ENCODE measurements at regions not wholly inside any gene's neighbourhood (a gene's known extent, or its start where the extent isn't known, plus 50 kb on each side); places are given as distances from the start of the nearest gene placed in this dataset.

DNA sequence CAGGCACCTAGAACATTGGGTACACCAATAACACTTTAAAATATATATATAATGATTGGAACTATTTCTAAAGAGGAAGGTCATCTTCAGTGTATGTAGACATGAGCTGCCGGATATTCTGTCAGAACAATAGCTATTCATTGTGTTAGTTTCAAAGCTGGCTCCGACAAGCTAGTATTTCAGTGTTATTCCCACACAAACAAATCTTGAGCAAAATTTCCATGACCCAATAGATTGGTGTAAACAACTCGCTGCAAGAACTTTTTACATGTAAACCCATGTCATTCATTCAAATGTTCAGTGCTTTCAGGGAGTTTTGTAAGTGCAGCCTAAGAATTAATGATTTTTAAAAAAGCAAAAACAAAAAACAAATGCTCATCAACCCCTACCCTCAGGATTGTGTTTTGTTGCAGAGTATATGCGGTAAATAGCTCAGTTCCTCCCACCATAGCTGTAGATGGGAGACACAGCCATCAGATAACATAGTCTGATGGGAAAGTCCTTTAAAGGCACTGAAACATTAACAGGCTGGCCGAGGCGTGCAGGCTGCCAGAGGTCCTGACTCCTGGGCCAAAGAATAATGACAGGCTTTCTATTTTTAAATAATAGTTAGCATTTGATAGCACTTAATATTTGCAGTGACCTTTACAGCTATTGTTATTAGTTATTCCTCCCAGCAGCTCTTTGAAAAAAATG, 150.3 kb upstream of the ARHGAP5 start:
- no peak overlapping the region for H3K4me3 ChIP-seq (ENCODE audit: low read length, poor library complexity, severe bottlenecking)
- peaks cover 6% of the 10 kb centered on the region for H3K4me1 ChIP-seq (ENCODE audit: insufficient read depth, low read length, poor library complexity, severe bottlenecking)
- no peaks in the 10 kb centered on the region for H3K79me2 ChIP-seq (ENCODE audit: insufficient read depth, low read length)
- no peaks in the 10 kb centered on the region for H3K27me3 ChIP-seq (ENCODE audit: insufficient read depth, low read length, poor library complexity, severe bottlenecking)
- H2AFZ ChIP-seq (ENCODE audit: low read length) = no peak overlapping the region
- TF ChIP-seq, protein P1, sequence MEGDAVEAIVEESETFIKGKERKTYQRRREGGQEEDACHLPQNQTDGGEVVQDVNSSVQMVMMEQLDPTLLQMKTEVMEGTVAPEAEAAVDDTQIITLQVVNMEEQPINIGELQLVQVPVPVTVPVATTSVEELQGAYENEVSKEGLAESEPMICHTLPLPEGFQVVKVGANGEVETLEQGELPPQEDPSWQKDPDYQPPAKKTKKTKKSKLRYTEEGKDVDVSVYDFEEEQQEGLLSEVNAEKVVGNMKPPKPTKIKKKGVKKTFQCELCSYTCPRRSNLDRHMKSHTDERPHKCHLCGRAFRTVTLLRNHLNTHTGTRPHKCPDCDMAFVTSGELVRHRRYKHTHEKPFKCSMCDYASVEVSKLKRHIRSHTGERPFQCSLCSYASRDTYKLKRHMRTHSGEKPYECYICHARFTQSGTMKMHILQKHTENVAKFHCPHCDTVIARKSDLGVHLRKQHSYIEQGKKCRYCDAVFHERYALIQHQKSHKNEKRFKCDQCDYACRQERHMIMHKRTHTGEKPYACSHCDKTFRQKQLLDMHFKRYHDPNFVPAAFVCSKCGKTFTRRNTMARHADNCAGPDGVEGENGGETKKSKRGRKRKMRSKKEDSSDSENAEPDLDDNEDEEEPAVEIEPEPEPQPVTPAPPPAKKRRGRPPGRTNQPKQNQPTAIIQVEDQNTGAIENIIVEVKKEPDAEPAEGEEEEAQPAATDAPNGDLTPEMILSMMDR (conservative IDR thresholded peaks at IDR 0.05; ENCODE audit: low read length) = no peak
- H3K36me3 ChIP-seq (ENCODE audit: insufficient read depth, low read length) = no peaks in the 10 kb centered on the region
- H3K9me2 ChIP-seq (replicated peaks; ENCODE audit: low read depth, low read length) = no peaks in the 10 kb centered on the region
- H4K20me1 ChIP-seq (ENCODE audit: insufficient read depth, low read length, poor library complexity, severe bottlenecking) = no peaks in the 10 kb centered on the region
- H3K4me2 ChIP-seq (ENCODE audit: low read depth, low read length, poor library complexity, severe bottlenecking) = no peak overlapping the region
- no peaks in the 10 kb centered on the region for H3F3A ChIP-seq (ENCODE audit: low read depth)
- no peaks in the 10 kb centered on the region for H3K9me3 ChIP-seq (ENCODE audit: insufficient read depth, low read depth, low read length)
- H3K9ac ChIP-seq (ENCODE audit: low read depth, low read length, poor library complexity, severe bottlenecking) = no peak overlapping the region

- Histone ChIP-seq H4K20me1 (ENCODE audit: insufficient read depth, low read length, poor library complexity, severe bottlenecking) (no peaks in the 10 kb centered on the region), H3K79me2 (ENCODE audit: insufficient read depth, low read length) (no peaks in the 10 kb centered on the region), H3K4me2 (ENCODE audit: low read depth, low read length, poor library complexity, severe bottlenecking) (no peak overlapping the region), H3K27me3 (ENCODE audit: insufficient read depth, low read length, poor library complexity, severe bottlenecking) (no peaks in the 10 kb centered on the region), H3K4me1 (ENCODE audit: insufficient read depth, low read length, poor library complexity, severe bottlenecking) (peaks cover 6% of the 10 kb centered on the region), H2AFZ (ENCODE audit: low read length) (no peak overlapping the region), H3F3A (ENCODE audit: low read depth) (no peaks in the 10 kb centered on the region), H3K9me3 (ENCODE audit: insufficient read depth, low read depth, low read length) (no peaks in the 10 kb centered on the region), H3K4me3 (ENCODE audit: low read length, poor library complexity, severe bottlenecking) (no peak overlapping the region), H3K9me2 (replicated peaks; ENCODE audit: low read depth, low read length) (no peaks in the 10 kb centered on the region), H3K36me3 (ENCODE audit: insufficient read depth, low read length) (no peaks in the 10 kb centered on the region), H3K9ac (ENCODE audit: low read depth, low read length, poor library complexity, severe bottlenecking) (no peak overlapping the region)
- TF ChIP-seq, protein P1 (conservative IDR thresholded peaks at IDR 0.05; ENCODE audit: low read length) = no peak
- no peak for TF ChIP-seq EZH2phosphoT487 (IDR thresholded peaks at IDR 0.05; ENCODE audit: borderline replicate concordance)
Measured at GRCh38 chr14:31927348-31927832, 149.7 kb upstream of the ARHGAP5 start.

- H3K9ac ChIP-seq (ENCODE audit: low read depth, low read length, poor library complexity, severe bottlenecking) = no peak overlapping the region
- H2AFZ ChIP-seq (ENCODE audit: low read length) = no peak overlapping the region
- H3F3A ChIP-seq (ENCODE audit: low read depth) = no peaks in the 10 kb centered on the region
- no peaks in the 10 kb centered on the region for H3K9me2 ChIP-seq (replicated peaks; ENCODE audit: low read depth, low read length)
- H3K9me3 ChIP-seq (ENCODE audit: insufficient read depth, low read depth, low read length) = no peaks in the 10 kb centered on the region
- no peaks in the 10 kb centered on the region for H4K20me1 ChIP-seq (ENCODE audit: insufficient read depth, low read length, poor library complexity, severe bottlenecking)
- H3K4me1 ChIP-seq (ENCODE audit: insufficient read depth, low read length, poor library complexity, severe bottlenecking) = peaks cover 6% of the 10 kb centered on the region
- H3K4me2 ChIP-seq (ENCODE audit: low read depth, low read length, poor library complexity, severe bottlenecking) = no peak overlapping the region
- H3K36me3 ChIP-seq (ENCODE audit: insufficient read depth, low read length) = no peaks in the 10 kb centered on the region
- no peaks in the 10 kb centered on the region for H3K27me3 ChIP-seq (ENCODE audit: insufficient read depth, low read length, poor library complexity, severe bottlenecking)
- no peak overlapping the region for H3K4me3 ChIP-seq (ENCODE audit: low read length, poor library complexity, severe bottlenecking)
- H3K79me2 ChIP-seq (ENCODE audit: insufficient read depth, low read length) = no peaks in the 10 kb centered on the region
- TF ChIP-seq, protein P1 (conservative IDR thresholded peaks at IDR 0.05; ENCODE audit: low read length) = no peak
Measured at GRCh38 chr14:31930070-31930469, 147.0 kb upstream of the ARHGAP5 start.
